Ramos (cell line): ENCODE measurements at regions not wholly inside any gene's neighbourhood (a gene's known extent, or its start where the extent isn't known, plus 50 kb on each side); places are given as distances from the start of the nearest gene placed in this dataset.
"Not testable (repeated sequence)": the region's sequence is repeated elsewhere in the genome, so short reads cannot be mapped to it uniquely, and the experiment has no call there.

Experiments used
- in situ Hi-C: fragments of 300-500 bp; cut with MboI; formaldehyde crosslinking; loops from one replicate; pipeline ENCODE4 v1.14.3; 2022; ENCODE audit warnings: low sequenced_read_pairs; ENCODE audit not compliant: unreplicated experiment

DNA sequence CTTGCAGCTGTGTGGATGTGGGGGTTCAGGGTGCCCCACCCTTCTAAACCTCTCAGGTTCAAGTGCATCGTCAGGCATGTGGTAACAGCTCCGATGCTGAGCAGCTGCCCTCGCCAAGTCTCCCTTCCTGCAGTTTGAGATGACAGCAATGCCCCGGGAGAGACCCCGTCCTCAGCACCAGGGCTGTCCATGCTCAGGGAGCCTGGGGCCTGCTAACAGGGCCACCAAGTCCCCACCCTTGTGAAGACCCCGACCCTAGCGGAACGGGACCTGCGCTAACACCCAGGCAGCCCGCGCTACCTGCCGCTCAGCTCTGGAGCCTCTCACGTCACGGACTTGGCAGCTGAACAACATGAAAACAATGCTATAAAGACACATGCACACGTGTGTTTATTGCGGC, 159.2 kb upstream of the C1orf174 start:
- in situ Hi-C loops, result loop anchor here (10.0 kb wide), 1 partner anchor 144 kb away; no protein-coding TSS in a partner anchor

DNA sequence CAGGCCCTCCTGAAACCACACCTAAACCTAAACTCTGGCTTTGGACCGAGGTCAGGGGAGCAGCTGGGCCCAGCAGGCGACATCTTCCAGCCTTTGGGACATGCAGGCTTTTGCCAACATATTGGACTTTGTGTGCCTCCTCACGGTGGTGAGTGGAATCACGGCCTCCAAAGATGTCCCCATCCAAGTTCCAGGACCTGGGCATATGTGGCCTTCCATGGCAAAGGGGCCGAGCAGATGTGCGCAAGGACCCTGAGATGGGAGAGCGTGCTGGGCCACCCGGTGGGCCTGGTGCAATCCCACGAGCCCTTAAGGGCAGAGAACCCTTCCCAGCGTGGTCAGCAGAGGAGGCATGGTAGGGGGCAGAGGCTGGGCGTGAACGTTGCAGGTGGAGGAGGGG, 160.8 kb upstream of the C1orf174 start:
- in situ Hi-C loops, result no loop called here

DNA sequence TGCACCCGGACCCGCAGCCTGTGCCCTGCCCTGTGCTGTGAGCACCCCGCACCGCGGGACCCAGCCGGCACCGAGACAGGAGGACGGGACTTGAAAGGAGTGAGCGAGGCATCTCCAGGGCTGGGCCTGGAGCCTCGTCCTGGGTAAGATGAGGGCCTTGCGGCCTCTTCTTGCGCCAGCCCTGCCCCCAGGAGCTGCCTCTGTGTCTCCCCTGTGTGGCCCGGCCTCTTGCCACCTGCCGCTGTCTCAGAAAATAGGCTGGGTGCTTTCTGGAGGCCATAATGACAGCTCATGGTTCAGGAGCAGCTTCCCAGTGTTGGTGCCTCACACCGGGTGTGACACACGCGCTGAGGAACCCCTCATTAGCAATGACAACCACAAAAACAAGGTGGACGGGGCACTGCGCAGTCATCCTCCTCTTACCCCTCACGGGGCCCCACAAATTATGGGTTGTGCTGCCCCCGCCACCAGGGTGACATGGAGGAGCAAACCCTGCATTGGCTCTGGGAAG, 161.5 kb upstream of the C1orf174 start:
- in situ Hi-C loops, result no loop called here

DNA sequence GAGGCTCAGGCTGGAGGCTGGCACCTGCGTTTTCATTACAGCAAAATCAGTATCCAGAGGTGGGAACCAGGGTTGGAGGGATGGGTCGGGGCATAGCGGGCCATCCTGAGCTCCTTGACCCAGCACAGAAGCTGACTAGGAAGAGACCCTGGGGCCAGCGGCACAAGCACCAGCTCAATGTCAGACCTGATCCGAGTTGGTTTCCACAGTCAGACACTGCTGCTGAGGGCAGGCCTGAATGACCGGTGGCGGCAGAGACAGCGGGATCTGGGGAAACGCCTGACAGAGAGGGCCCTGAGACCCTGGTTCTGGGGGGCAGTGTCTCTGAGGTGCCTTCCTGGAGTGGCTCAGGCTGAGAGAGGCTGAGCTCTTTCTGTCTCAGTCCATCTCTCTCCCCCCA, 162.0 kb upstream of the C1orf174 start:
- in situ Hi-C loops, result no loop called here

DNA sequence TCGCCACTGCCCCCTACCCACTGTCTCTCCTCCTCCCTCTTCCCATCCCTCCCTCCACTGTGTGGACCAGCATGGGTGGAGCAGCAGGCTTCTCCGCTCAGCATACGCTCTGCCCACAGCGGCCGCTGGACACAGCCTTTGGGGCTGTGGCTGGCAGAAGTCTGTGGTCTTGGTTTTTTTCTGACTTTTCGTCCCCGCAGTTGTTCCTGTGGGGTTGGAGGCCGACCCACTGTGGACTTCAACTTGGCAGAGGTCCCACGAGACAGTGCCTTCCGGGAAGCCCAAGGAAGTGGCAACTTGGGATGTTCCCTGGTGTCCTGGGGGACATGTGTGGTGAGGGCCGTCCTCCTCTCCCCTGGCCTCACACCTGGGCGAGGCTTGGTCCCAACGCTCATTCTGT, 162.5 kb upstream of the C1orf174 start:
- in situ Hi-C loops, result no loop called here

DNA sequence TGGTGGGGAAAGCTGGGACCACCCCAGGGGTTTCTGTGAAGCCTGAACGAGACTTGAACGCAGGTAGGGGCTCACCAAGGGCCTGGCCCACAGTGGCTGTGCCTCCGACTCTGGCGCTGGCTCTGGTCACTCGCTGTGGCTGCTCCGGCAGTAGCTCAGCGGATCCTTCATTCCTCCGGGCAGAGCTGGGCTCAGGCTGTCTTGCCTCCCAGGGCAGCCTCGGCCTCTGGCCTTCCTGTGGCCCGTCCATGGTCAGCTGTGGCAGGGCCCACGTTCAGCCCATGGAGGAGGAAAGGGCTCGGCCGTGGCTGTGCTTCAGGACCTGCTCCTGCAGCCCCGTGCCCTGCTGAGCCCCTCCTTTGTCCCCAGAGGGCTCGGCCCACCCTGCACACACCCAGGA, 162.9 kb upstream of the C1orf174 start:
- in situ Hi-C loops, result no loop called here

DNA sequence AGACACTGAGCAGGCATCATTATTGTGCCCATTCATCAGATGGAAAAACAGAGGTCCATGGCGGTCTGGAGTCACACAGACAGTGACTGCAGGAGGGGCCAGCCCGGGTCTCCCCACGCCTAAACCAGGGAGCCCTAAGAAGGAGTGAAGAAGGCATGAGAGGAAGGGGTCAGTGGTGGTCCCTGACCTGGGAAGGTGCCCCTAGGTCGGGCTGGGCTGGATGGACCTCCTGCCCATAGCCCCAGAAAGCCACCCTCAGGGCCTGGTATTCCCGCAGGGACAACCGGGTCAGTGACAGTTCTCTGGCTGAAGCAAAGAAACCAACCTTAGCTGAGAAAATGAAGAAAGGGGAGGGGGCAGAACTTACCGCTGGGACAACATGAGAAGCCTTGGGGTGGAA, 163.4 kb upstream of the C1orf174 start:
- in situ Hi-C loops, result no loop called here

DNA sequence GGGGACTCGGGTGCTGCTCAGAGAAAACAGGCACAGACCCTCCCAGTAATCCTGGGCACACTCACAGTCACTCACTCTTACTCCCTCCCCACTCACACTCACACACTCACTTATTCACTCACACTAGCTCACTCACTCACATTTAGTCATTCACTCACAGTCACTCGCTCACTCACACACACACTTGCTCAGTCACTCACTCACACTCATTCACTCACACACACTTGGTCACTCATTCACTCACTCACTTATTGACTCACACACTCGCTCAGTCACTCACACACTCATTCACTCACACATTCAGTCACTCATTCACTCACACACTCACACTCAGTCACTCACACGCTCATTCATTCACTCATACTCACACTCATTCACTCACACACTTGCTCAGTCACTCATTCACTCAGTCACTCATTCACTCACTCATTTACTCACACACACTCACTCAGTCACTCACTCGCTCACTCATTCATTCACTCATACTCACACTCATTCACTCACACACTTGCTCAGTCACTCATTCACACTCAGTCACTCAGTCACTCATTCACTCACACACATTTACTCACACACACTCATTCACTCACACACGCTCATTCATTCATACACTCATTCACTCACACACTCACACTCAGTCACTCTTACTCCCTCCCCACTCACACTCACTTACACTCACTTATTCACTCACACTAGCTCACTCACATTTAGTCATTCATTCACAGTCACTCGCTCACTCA, 164.2 kb upstream of the C1orf174 start:
- in situ Hi-C loops, result no loop called here

DNA sequence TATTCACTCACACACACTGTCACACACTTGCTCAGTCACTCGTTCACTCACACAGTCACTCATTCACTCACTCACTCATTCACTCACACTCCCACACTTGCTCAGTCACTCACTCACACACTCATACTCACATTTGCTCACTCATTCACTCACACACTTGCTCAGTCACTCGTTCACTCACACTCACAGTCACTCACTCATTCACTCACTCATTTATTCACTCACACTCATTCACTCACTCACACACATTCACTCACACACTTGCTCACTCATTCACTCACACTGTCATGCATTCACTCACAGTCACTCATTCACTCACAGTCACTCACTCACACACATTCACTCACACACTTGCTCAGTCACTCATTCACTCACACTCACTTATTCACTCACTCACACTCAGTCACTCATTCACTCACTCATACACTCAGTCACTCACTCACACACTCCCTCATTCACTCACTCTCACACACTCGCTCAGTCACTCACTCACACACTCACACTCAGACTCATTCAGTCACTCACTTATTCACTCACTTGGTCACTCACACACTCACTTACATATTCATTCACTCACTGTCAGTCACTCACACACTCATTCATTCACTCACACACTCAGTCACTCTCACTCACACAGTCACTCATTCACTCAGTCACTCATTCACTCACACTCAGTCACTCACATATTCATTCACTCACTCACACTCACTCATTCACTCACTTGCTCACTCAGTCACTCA, 167.0 kb upstream of the C1orf174 start:
- in situ Hi-C loops, result no loop called here

DNA sequence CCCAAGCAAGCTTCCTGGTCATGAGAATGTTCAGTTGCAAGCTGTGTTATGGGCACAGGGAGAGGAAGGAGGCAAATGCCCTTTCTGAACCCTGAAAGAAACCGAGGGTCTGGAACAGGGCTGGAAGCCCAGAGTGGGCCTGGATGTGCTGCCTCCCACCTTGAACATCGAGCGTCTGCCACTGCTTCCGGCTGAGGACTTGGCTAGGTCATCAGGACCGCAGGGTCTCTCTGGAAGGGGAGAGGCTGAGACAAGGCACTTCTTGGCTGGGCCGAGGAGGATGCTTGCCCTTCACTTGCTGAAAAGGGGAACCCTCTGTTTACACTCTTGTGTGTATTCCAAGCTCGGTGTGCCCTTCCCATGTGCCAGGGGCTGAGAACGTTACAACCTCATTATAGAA, 168.0 kb upstream of the C1orf174 start:
- in situ Hi-C loops, result no loop called here

DNA sequence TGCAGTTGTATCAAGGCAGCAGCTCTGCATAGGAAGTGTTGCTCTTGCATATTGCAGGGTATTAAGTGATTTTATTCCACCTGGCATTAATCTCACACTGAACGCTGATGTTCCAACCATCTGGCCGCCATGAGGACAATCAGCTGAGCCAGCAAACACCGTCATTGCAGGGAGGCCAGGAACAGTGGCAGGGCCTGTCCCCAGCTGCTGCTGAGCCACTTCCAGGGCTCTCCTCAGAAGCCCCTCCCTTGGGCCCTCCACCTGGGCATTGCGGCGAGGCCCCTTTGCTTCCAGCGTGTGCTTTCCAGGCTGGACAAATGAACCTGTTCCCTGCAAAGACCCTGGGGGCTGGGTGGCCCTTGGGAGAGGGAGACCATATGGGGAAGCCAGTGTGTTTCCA, 171.6 kb upstream of the C1orf174 start:
- in situ Hi-C loops, result no loop called here

DNA sequence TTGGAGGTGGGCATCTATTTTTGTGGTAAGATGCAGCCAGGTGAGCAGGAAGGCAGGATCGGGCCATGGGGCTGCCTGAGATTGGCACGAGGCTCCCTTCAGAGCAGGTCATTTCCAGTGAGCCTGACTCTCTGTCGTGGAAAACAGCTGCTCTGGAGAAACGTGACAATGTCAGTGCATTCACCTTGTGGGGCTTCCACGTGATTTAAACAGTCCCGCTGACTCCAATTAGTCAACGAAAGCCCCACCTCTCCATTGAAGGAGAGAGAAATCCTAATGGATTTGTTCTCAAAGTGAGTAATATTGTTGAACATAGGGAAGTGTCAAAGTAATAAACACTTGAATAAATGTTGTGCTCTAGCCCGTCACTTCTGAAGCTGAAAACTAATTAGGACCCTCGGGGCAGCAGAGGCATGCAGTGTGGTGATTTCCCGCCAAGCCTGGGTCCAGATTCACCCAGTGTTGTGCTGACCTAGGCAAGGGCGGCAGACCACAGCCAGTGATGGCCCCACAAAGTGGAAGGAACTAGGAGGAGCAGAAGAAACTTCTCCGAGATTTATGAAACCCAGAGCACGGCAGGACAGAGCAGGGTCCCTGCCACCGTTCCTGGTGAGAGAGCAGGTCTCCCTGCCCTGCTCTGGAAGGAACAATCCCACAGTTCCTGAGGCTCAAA, 172.5 kb upstream of the C1orf174 start:
- in situ Hi-C loops, result no loop called here

DNA sequence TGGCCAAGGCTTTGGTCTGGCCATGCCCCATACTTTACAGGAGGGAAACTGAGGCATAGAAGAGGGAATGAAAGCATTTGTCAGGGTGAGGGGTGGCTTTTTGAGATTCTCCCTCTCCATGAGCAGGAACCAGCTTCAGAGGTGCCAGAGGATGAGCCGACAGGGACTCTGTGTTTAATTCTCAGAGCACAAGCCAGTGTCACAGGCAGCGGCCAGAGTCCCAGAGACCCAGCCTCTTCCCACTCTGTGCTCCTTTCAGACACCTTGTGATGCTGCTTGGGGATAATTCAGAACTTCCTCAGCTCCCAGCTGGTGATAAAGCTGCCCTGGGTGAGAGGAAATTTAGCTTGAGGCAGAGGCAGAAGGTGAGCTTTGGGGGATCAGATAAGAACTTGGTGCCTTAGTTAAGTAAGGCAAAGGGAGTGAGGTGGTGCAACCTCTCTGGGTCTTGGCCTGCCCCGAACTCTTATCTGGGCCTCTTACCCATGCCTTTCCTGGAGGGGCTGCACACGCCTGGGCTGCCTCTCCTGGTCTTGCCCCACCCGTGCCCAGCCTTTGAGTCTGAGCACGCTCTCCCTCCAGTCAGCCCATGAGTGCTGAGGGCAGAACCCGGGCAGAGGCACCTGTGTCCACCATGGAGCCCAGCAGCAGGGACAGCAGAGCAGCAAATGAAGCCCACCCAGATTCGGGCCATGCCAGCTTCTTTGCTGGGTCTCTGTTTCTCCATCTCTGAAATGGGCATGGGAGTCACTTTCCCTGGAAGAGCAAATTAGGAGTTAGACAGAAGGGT, 175.6 kb upstream of the C1orf174 start:
- in situ Hi-C loops, result no loop called here

DNA sequence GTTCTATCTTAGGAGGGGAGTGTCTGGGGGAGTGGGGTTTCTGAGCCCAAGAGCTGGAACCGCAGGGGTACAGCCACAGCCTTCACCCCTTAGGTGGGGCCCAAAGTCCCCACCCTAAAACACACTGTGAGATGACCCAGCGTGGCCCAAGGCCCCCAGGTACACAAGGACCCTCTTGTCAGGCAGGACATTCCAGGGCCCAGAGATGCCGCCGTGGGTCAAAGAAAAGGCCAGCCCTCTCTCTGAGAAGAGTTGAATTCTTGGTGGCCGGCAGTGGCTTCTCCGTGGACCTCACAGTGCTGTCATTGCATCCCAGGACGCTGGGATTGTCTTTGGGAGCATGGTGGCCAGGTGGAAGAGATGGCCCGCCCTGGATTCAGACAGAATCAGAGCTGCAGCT, 176.3 kb upstream of the C1orf174 start:
- in situ Hi-C loops, result no loop called here

DNA sequence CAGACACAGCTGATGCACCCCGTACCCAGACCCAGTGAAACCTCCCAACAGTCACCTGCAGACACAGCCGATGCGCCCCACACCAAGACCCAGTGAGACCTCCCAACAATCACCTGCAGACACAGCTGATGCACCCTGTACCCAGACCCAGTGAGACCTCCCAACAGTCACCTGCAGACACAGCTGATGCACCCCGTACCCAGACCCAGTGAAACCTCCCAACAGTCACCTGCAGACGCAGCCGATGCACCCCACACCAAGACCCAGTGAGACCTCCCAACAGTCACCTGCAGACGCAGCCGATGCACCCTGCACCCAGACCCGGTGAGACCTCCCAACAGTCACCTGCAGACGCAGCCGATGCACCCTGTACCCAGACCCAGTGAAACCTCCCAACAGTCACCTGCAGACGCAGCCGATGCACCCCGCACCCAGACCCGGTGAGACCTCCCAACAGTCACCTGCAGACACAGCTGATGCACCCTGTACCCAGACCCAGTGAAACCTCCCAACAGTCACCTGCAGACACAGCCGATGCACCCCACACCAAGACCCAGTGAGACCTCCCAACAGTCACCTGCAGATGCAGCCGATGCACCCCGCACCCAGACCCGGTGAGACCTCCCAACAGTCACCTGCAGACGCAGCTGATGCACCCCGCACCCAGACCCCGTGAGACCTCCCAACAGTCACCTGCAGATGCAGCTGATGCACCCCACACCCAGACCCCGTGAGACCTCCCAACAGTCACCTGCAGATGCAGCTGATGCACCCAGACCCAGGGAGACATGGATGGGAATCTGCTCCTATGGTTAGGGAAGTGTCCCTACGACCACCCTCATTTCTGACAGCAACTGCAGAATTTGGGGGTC, 178.3 kb upstream of the C1orf174 start:
- in situ Hi-C loops, result not testable (repeated sequence)

DNA sequence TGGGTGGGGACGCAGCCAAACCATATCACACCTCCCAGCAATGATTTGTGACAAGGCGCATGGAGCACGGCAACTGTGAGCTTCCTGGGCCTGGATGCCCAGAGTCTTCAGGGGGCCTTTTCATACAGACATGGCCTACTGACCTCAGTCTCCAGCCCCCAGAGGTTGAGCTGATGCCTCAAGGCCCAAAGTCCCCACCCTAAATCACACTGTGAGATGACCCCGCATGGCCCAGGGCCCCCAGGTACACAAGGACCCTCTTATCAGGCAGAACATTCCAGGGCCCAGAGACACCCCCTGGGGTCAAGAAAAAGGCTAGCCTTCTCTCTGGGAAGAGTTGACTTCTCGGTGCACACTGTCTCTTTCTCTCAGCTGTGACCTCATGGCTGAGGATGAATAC, 179.7 kb upstream of the C1orf174 start:
- in situ Hi-C loops, result no loop called here

DNA sequence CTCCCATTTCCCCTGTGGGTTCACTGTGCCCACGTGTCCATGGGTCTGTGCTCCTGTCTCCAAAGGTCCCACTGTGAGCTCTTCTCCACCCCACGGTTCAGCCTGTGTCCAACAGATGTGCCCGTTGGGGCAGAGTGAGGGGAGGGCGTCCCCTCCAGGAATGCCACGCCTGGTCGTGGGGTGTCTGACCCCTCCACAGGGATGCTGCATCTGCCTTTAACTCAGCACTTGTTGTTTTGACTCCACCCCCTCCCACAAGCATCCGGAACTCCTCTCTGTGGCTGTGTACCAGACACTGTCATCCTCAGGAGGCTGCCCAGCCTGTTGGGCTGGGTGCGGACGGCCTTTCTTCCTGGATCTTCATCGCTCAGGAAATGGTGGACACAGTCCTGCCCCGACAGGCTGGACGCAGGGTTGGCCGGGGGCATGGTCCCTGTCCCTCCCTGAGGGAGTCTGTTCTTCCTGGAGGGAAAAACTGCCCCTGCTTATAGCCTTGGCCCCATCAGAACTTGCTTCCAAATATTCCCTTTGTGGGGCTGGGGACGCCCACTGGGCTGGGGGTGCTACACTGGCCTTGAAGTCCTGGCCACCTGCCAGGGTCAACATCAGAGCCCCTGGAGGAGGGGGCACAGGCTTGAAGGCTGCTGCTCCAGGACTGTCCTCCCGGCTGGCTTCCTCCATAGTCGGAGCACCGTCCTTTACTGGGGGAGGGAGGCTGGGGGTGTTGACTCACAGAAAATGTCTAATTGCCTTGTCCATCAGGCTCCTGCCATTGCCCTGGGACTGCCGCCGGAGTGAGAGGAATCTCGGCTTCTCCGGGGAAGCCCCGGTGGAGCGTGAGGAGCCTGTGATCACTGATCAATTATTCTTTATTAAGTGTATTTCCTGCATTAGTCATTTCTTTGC, 182.0 kb upstream of the C1orf174 start:
- in situ Hi-C loops, result no loop called here

DNA sequence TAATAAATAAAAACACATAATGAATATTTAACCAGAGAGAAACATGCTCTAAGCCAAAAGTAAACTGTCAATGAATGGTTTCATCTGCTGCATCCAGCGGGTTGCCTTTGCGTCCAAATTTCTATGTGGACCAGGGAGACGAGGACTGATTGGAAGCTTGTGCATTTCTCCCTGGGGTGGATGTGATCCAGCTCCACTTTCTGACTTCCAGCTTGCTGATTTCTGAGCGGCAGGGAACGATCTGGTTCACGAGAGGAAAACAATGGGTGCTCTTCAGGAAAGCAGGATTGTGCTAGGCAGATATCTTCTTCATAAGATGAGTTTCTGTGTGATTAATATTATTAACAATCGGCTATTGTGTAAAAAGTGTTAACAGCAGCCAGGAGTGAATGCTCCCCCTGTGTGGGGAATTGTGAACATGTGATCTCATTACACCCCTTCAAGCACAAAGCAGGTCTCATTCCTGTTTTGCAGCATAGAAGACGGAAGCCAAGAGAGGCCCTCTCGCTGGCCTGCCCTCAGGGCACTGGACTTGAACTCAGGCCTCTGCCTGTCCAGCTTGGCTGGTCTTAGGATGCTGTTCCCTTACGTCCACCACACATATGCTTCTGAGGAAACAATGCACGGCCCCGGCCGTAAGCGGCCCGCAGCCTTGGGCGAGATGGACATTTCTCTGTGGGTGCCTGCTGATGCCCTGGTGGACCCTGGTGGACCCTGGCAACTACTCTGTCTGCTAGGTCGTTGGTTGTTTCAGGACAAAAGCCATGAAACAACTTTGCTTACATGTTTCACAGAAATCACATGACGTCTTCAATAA, 183.4 kb upstream of the C1orf174 start:
- in situ Hi-C loops, result no loop called here
